ENCODE measurements at regions not wholly inside any gene's neighbourhood (a gene's known extent, or its start where the extent isn't known, plus 50 kb on each side); places are given as distances from the start of the nearest gene placed in this dataset.

GRCh38 chr7:12016439-12016838, 184.4 kb upstream of the THSD7A start:
- TF ChIP-seq, protein P1, sequence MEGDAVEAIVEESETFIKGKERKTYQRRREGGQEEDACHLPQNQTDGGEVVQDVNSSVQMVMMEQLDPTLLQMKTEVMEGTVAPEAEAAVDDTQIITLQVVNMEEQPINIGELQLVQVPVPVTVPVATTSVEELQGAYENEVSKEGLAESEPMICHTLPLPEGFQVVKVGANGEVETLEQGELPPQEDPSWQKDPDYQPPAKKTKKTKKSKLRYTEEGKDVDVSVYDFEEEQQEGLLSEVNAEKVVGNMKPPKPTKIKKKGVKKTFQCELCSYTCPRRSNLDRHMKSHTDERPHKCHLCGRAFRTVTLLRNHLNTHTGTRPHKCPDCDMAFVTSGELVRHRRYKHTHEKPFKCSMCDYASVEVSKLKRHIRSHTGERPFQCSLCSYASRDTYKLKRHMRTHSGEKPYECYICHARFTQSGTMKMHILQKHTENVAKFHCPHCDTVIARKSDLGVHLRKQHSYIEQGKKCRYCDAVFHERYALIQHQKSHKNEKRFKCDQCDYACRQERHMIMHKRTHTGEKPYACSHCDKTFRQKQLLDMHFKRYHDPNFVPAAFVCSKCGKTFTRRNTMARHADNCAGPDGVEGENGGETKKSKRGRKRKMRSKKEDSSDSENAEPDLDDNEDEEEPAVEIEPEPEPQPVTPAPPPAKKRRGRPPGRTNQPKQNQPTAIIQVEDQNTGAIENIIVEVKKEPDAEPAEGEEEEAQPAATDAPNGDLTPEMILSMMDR (conservative IDR thresholded peaks at IDR 0.05 in 1 of 2, IDR thresholded peaks at IDR 0.05 in 1 of 2; ENCODE audit: low read depth in 1 of 2, low read length in 2 of 2), result no peak
- no peak for TF ChIP-seq EZH2 (IDR thresholded peaks at IDR 0.05; ENCODE audit: low read length, missing control alignments)

Measured in fibroblast of lung (primary cell).